AG09319 (cell line): ENCODE measurements at regions not wholly inside any gene's neighbourhood (a gene's known extent, or its start where the extent isn't known, plus 50 kb on each side); places are given as distances from the start of the nearest gene placed in this dataset.

Source experiments
- DNase-seq: peaks from one replicate; pipeline ENCODE4 v3.0.0-alpha.2; 2010; ENCODE audit warnings: low read depth; ENCODE audit errors: extremely low read depth
- CTCF ChIP-seq: IDR thresholded peaks from 2 replicates; pipeline ENCODE4 v1.5.1; 2011; ENCODE audit warnings: low read depth, mild to moderate bottlenecking, inconsistent platforms, low read length, moderate library complexity

GRCh38 chr10:30793093-30793492, 163.5 kb upstream of the LYZL2 start:
- no peak for DNase-seq

GRCh38 chr10:30792025-30792424, 162.5 kb upstream of the LYZL2 start:
- DNase-seq, result no peak
- TF ChIP-seq CTCF, result no peak

More at GRCh38 chr10:30793093-30793492, 163.5 kb upstream of the LYZL2 start:
- no peak for TF ChIP-seq CTCF

- no peak for TF ChIP-seq CTCF
- no peak for DNase-seq
These were observed 161.7 kb upstream of the LYZL2 start for GRCh38 chr10:30791197-30791611.

- DNase-seq, result no peak
- TF ChIP-seq CTCF, result no peak
These were observed 160.3 kb upstream of the LYZL2 start for GRCh38 chr10:30789806-30790205.

GRCh38 chr10:30788307-30788706, 158.8 kb upstream of the LYZL2 start:
- TF ChIP-seq CTCF, result no peak
- no peak for DNase-seq

- DNase-seq, result no peak
- TF ChIP-seq CTCF, result no peak
These were observed 157.4 kb upstream of the LYZL2 start for GRCh38 chr10:30786906-30787305.

GRCh38 chr10:30786131-30786530, 156.6 kb upstream of the LYZL2 start:
- no peak for DNase-seq
- no peak for TF ChIP-seq CTCF
